Right lung (tissue), 2 donors: ENCODE measurements at regions not wholly inside any gene's neighbourhood (a gene's known extent, or its start where the extent isn't known, plus 50 kb on each side); places are given as distances from the start of the nearest gene placed in this dataset.
"Not testable (repeated sequence)": the region's sequence is repeated elsewhere in the genome, so short reads cannot be mapped to it uniquely, and the experiment has no call there.

ENCODE experiments used
- DNase-seq, 2 donors: peaks; one replicate each; pipeline ENCODE4 v3.0.0-alpha.2; 2013

GRCh38 chr11:47928426-47928825 is 51.9 kb upstream of the PTPRJ start:
- DNase-seq: no peak

GRCh38 chr11:47924184-47924691 is 56.1 kb upstream of the PTPRJ start:
- no peak for DNase-seq

GRCh38 chr11:47923667-47924066 is 56.7 kb upstream of the PTPRJ start:
- DNase-seq: no peak

GRCh38 chr11:47921080-47921555 is 59.2 kb upstream of the PTPRJ start:
- not testable (repeated sequence) for DNase-seq

- no peak for DNase-seq
Measured at GRCh38 chr11:47918882-47919495, 61.4 kb upstream of the PTPRJ start.

GRCh38 chr11:47918370-47918690 is 62.0 kb upstream of the PTPRJ start:
- no peak for DNase-seq

- peak; percentile 92 to 93 for DNase-seq
Measured at GRCh38 chr11:47917599-47918369, 62.6 kb upstream of the PTPRJ start.

- peak; percentile 58 to 66 for DNase-seq
Measured at GRCh38 chr11:47916361-47916841, 64.0 kb upstream of the PTPRJ start.

GRCh38 chr11:47915783-47916182 is 64.6 kb upstream of the PTPRJ start:
- no peak for DNase-seq

- DNase-seq: no peak
Measured at GRCh38 chr11:47915374-47915773, 65.0 kb upstream of the PTPRJ start.

- DNase-seq: no peak
Measured at GRCh38 chr11:47914743-47915142, 65.6 kb upstream of the PTPRJ start.

- DNase-seq: no peak
Measured at GRCh38 chr11:47913529-47914244, 65.5 kb upstream of the NUP160 start.

- DNase-seq: no peak
Measured at GRCh38 chr11:47912843-47913437, 64.8 kb upstream of the NUP160 start.

GRCh38 chr11:47911149-47911548 is 63.0 kb upstream of the NUP160 start:
- no peak for DNase-seq

- DNase-seq: no peak
Measured at GRCh38 chr11:47908198-47908597, 60.0 kb upstream of the NUP160 start.

- DNase-seq: no peak
Measured at GRCh38 chr11:47907499-47907898, 59.3 kb upstream of the NUP160 start.

- DNase-seq: no peak
Measured at GRCh38 chr11:47906066-47906465, 57.9 kb upstream of the NUP160 start.

GRCh38 chr11:47905358-47906059 is 57.4 kb upstream of the NUP160 start:
- peak; percentile 53 to 55 for DNase-seq

- no peak for DNase-seq
Measured at GRCh38 chr11:47904808-47905207, 56.7 kb upstream of the NUP160 start.

GRCh38 chr11:47904048-47904447 is 55.9 kb upstream of the NUP160 start:
- DNase-seq: no peak

GRCh38 chr11:47899801-47900200 is 51.7 kb upstream of the NUP160 start:
- DNase-seq: no peak
